ENCODE measurements at regions not wholly inside any gene's neighbourhood (a gene's known extent, or its start where the extent isn't known, plus 50 kb on each side); places are given as distances from the start of the nearest gene placed in this dataset.

DNA sequence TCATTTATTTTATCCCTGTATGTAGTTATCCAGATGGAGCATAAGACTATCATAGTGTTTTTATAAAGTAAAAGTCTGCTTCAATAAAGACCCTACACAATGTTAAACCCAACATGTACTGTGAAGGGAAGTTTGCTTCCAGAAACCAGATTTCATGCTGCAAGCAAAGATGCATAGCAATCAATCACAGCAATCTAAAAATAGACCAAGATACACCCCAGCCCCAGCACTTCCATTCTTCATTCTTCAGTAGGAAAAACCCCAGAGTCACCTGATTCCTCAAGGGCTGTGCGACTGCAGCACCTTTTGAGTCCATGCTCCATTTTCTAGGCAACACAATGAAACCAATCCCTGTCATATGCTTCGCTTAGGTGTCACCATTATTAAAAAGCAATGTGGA lies 66.9 kb upstream of the PDE1C start:
- WGBS = 69% methylated on average over 2 of the region's 2 CpGs
- no peak overlapping the region for H3K4me3 ChIP-seq (ENCODE audit: low read depth in 1 of 3, low read length in 3 of 3)
- H3K27me3 ChIP-seq (ENCODE audit: control insufficient read depth in 4 of 4, insufficient read depth in 4 of 4, low read length in 3 of 4) = no peaks in the 10 kb centered on the region
- DNase-seq (ENCODE audit: low spot score) = no peak
- no peak overlapping the region for H3K27ac ChIP-seq (ENCODE audit: low read depth in 1 of 2, low read length in 2 of 2)
- no peaks in the 10 kb centered on the region for H3K4me1 ChIP-seq (ENCODE audit: control insufficient read depth in 4 of 4, insufficient read depth in 4 of 4, low read length in 3 of 4)
- H3K9me3 ChIP-seq (ENCODE audit: control insufficient read depth in 4 of 4, low read length in 3 of 4) = peaks cover 0 to 5% (median 1%) of the 10 kb centered on the region in 4 donors
- H3K9ac ChIP-seq (ENCODE audit: low read depth in 1 of 2, low read length in 2 of 2) = no peak overlapping the region
- TF ChIP-seq HNF4G (IDR thresholded peaks at IDR 0.05) = no peak
- TF ChIP-seq FOXA2 (IDR thresholded peaks at IDR 0.05) = no peak
- TF ChIP-seq, protein P1, sequence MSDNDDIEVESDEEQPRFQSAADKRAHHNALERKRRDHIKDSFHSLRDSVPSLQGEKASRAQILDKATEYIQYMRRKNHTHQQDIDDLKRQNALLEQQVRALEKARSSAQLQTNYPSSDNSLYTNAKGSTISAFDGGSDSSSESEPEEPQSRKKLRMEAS (IDR thresholded peaks at IDR 0.05) = no peak
- TF ChIP-seq, protein P2, sequence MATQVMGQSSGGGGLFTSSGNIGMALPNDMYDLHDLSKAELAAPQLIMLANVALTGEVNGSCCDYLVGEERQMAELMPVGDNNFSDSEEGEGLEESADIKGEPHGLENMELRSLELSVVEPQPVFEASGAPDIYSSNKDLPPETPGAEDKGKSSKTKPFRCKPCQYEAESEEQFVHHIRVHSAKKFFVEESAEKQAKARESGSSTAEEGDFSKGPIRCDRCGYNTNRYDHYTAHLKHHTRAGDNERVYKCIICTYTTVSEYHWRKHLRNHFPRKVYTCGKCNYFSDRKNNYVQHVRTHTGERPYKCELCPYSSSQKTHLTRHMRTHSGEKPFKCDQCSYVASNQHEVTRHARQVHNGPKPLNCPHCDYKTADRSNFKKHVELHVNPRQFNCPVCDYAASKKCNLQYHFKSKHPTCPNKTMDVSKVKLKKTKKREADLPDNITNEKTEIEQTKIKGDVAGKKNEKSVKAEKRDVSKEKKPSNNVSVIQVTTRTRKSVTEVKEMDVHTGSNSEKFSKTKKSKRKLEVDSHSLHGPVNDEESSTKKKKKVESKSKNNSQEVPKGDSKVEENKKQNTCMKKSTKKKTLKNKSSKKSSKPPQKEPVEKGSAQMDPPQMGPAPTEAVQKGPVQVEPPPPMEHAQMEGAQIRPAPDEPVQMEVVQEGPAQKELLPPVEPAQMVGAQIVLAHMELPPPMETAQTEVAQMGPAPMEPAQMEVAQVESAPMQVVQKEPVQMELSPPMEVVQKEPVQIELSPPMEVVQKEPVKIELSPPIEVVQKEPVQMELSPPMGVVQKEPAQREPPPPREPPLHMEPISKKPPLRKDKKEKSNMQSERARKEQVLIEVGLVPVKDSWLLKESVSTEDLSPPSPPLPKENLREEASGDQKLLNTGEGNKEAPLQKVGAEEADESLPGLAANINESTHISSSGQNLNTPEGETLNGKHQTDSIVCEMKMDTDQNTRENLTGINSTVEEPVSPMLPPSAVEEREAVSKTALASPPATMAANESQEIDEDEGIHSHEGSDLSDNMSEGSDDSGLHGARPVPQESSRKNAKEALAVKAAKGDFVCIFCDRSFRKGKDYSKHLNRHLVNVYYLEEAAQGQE (IDR thresholded peaks at IDR 0.05) = no peak
- TF ChIP-seq GABPA (IDR thresholded peaks at IDR 0.05 in 1 of 2, conservative IDR thresholded peaks at IDR 0.05 in 1 of 2) = no peak
- TF ChIP-seq, protein P3, sequence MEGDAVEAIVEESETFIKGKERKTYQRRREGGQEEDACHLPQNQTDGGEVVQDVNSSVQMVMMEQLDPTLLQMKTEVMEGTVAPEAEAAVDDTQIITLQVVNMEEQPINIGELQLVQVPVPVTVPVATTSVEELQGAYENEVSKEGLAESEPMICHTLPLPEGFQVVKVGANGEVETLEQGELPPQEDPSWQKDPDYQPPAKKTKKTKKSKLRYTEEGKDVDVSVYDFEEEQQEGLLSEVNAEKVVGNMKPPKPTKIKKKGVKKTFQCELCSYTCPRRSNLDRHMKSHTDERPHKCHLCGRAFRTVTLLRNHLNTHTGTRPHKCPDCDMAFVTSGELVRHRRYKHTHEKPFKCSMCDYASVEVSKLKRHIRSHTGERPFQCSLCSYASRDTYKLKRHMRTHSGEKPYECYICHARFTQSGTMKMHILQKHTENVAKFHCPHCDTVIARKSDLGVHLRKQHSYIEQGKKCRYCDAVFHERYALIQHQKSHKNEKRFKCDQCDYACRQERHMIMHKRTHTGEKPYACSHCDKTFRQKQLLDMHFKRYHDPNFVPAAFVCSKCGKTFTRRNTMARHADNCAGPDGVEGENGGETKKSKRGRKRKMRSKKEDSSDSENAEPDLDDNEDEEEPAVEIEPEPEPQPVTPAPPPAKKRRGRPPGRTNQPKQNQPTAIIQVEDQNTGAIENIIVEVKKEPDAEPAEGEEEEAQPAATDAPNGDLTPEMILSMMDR (IDR thresholded peaks at IDR 0.05; ENCODE audit: low read depth, low read length, missing input control) = no peak
- no peak for TF ChIP-seq NR2F2 (IDR thresholded peaks at IDR 0.05)
- TF ChIP-seq FOXA1 (IDR thresholded peaks at IDR 0.05) = no peak
- TF ChIP-seq RAD21 (IDR thresholded peaks at IDR 0.05) = no peak
- no peak for TF ChIP-seq RXRA (IDR thresholded peaks at IDR 0.05)
- no peak for TF ChIP-seq EGR1 (IDR thresholded peaks at IDR 0.05; ENCODE audit: low read depth in 2 of 2)
- TF ChIP-seq SP1 (IDR thresholded peaks at IDR 0.05) = no peak
- TF ChIP-seq, protein P4, sequence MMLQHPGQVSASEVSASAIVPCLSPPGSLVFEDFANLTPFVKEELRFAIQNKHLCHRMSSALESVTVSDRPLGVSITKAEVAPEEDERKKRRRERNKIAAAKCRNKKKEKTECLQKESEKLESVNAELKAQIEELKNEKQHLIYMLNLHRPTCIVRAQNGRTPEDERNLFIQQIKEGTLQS (IDR thresholded peaks at IDR 0.05) = no peak
- TF ChIP-seq JUND (IDR thresholded peaks at IDR 0.05) = no peak
- no peak for TF ChIP-seq HNF4A (conservative IDR thresholded peaks at IDR 0.05)
- no peak for TF ChIP-seq YY1 (IDR thresholded peaks at IDR 0.05)
- TF ChIP-seq, protein P5, sequence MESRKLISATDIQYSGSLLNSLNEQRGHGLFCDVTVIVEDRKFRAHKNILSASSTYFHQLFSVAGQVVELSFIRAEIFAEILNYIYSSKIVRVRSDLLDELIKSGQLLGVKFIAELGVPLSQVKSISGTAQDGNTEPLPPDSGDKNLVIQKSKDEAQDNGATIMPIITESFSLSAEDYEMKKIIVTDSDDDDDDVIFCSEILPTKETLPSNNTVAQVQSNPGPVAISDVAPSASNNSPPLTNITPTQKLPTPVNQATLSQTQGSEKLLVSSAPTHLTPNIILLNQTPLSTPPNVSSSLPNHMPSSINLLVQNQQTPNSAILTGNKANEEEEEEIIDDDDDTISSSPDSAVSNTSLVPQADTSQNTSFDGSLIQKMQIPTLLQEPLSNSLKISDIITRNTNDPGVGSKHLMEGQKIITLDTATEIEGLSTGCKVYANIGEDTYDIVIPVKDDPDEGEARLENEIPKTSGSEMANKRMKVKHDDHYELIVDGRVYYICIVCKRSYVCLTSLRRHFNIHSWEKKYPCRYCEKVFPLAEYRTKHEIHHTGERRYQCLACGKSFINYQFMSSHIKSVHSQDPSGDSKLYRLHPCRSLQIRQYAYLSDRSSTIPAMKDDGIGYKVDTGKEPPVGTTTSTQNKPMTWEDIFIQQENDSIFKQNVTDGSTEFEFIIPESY (IDR thresholded peaks at IDR 0.05) = no peak
- H3K36me3 ChIP-seq (ENCODE audit: control insufficient read depth in 4 of 4, insufficient read depth in 3 of 4, low read depth in 1 of 4, low read length in 3 of 4) = no peaks in the 10 kb centered on the region

DNA sequence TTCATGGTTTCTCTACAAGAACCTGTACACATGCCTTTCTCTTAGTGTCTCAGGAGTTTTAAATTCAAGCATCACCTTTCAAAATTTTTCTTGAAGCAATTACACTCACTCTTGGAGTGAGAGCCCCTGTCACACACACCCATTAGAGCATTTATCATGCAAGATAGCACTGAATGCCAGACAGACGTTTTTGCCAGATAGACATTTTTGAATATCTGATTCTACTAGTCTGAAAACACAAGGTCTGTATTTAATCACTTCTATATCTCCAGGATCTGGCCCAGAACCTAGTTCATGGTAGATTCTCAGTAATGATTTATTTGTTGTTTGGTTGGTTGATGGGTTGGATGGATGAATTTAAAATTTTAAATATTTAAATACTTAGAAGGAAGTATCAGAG lies 60.9 kb upstream of the PDE1C start:
- 11% methylated on average over 1 of the region's 1 CpG for WGBS

More for the DNA sequence above, 60.9 kb upstream of the PDE1C start:
- DNase-seq (ENCODE audit: low spot score) = no peak
- TF ChIP-seq, protein P2 (IDR thresholded peaks at IDR 0.05) = no peak
- TF ChIP-seq EGR1 (IDR thresholded peaks at IDR 0.05; ENCODE audit: low read depth in 2 of 2) (no peak), YY1 (IDR thresholded peaks at IDR 0.05) (no peak), RAD21 (IDR thresholded peaks at IDR 0.05) (no peak), HNF4G (IDR thresholded peaks at IDR 0.05) (no peak), TAF1 (conservative IDR thresholded peaks at IDR 0.05) (no peak), HNF4A (conservative IDR thresholded peaks at IDR 0.05) (no peak), FOXA2 (IDR thresholded peaks at IDR 0.05) (no peak), GABPA (IDR thresholded peaks at IDR 0.05 in 1 of 2, conservative IDR thresholded peaks at IDR 0.05 in 1 of 2) (no peak), RXRA (IDR thresholded peaks at IDR 0.05) (no peak)
- TF ChIP-seq, protein P4 (IDR thresholded peaks at IDR 0.05) = no peak
- Histone ChIP-seq H3K36me3 (ENCODE audit: control insufficient read depth in 4 of 4, insufficient read depth in 3 of 4, low read depth in 1 of 4, low read length in 3 of 4) (no peaks in the 10 kb centered on the region), H3K27me3 (ENCODE audit: control insufficient read depth in 4 of 4, insufficient read depth in 4 of 4, low read length in 3 of 4) (no peaks in the 10 kb centered on the region), H3K9ac (ENCODE audit: low read depth in 1 of 2, low read length in 2 of 2) (no peak overlapping the region), H3K4me1 (ENCODE audit: control insufficient read depth in 4 of 4, insufficient read depth in 4 of 4, low read length in 3 of 4) (no peaks in the 10 kb centered on the region), H3K9me3 (ENCODE audit: control insufficient read depth in 4 of 4, low read length in 3 of 4) (peaks cover 0 to 5% (median 1%) of the 10 kb centered on the region in 4 donors), H3K27ac (ENCODE audit: low read depth in 1 of 2, low read length in 2 of 2) (no peak overlapping the region), H3K4me3 (ENCODE audit: low read depth in 1 of 3, low read length in 3 of 3) (no peak overlapping the region)
